Mesenchymal stem cell (in vitro differentiated cells and primary cell): ENCODE measurements at regions not wholly inside any gene's neighbourhood (a gene's known extent, or its start where the extent isn't known, plus 50 kb on each side); places are given as distances from the start of the nearest gene placed in this dataset.

Experiments
- DNase-seq: peaks from one replicate; pipeline ENCODE4 v3.0.0-alpha.2; 2013
- H2AFZ ChIP-seq: one replicate; pipeline ENCODE4 v1.6.1; 2013; ENCODE audit warnings: low read depth, mild to moderate bottlenecking, control low read depth, inconsistent platforms, low read length, moderate library complexity
- H2AK5ac ChIP-seq: 2 replicates; pipeline ENCODE4 v1.6.1; 2013; ENCODE audit warnings: low read length, moderate library complexity, mild to moderate bottlenecking, inconsistent platforms; ENCODE audit not compliant: severe bottlenecking
- H2BK120ac ChIP-seq: one replicate; pipeline ENCODE4 v1.6.1; 2013; ENCODE audit warnings: low read depth, mild to moderate bottlenecking, inconsistent platforms, low read length, moderate library complexity
- H2BK12ac ChIP-seq, 2 experiments: one replicate each; pipeline ENCODE4 v1.6.1; 2013; ENCODE audit warnings: inconsistent platforms in 2 of 2, low read length in 2 of 2, mild to moderate bottlenecking in 2 of 2, moderate library complexity in 2 of 2, control low read depth in 1 of 2
- H2BK15ac ChIP-seq: one replicate; pipeline ENCODE4 v1.6.1; 2013; ENCODE audit warnings: mild to moderate bottlenecking, low read depth, inconsistent platforms; ENCODE audit not compliant: poor library complexity, severe bottlenecking
- H2BK5ac ChIP-seq: 2 replicates; pipeline ENCODE4 v1.6.1; 2013; ENCODE audit warnings: low read depth, mild to moderate bottlenecking, low read length, control low read depth, inconsistent platforms; ENCODE audit not compliant: poor library complexity, severe bottlenecking
- H3K14ac ChIP-seq, 2 experiments: one replicate each; pipeline ENCODE4 v1.6.1; 2013; ENCODE audit warnings: inconsistent platforms in 2 of 2, low read length in 2 of 2, control low read depth in 1 of 2, mild to moderate bottlenecking in 1 of 2, moderate library complexity in 1 of 2
- H3K18ac ChIP-seq, 2 experiments: one replicate each; pipeline ENCODE4 v1.6.1; 2013; ENCODE audit warnings: inconsistent platforms in 2 of 2, low read length in 2 of 2, control low read depth in 1 of 2, low read depth in 1 of 2, mild to moderate bottlenecking in 1 of 2
- H3K23ac ChIP-seq, 2 experiments: one replicate each; pipeline ENCODE4 v1.6.1; 2013; ENCODE audit warnings: inconsistent platforms in 2 of 2, low read length in 2 of 2, mild to moderate bottlenecking in 2 of 2, moderate library complexity in 2 of 2, control low read depth in 1 of 2
- H3K27ac ChIP-seq: 2 replicates; pipeline ENCODE4 v1.5.1; 2013; ENCODE audit warnings: mild to moderate bottlenecking, moderate library complexity, low read length, control low read depth, inconsistent platforms; ENCODE audit not compliant: poor library complexity, severe bottlenecking
- H3K27me3 ChIP-seq, 2 experiments: 2 replicates each; pipeline versions ENCODE4 v1.6.1 to v1.7.0; 2013; ENCODE audit warnings: low read length in 2 of 2, mild to moderate bottlenecking in 2 of 2, moderate library complexity in 2 of 2, control low read depth in 1 of 2, inconsistent platforms in 1 of 2; ENCODE audit not compliant: control insufficient read depth in 1 of 2, insufficient read depth in 1 of 2
- H3K36me3 ChIP-seq, 2 experiments: 2 replicates each; pipeline versions ENCODE4 v1.6.1 to v1.7.0; 2013; ENCODE audit warnings: low read length in 2 of 2, control low read depth in 1 of 2, inconsistent platforms in 1 of 2, low read depth in 1 of 2, mild to moderate bottlenecking in 1 of 2; ENCODE audit not compliant: insufficient read depth in 2 of 2, control insufficient read depth in 1 of 2
- H3K4ac ChIP-seq, 2 experiments: one replicate each; pipeline ENCODE4 v1.6.1; 2013; ENCODE audit warnings: inconsistent platforms in 2 of 2, low read length in 2 of 2, mild to moderate bottlenecking in 2 of 2, moderate library complexity in 2 of 2, control low read depth in 1 of 2, low read depth in 1 of 2
- H3K4me1 ChIP-seq: 2 replicates; pipeline ENCODE4 v1.6.1; 2013; ENCODE audit warnings: low read depth, low read length, control low read depth; ENCODE audit not compliant: control insufficient read depth, insufficient read depth
- H3K4me2 ChIP-seq: 2 replicates; pipeline ENCODE4 v1.6.1; 2013; ENCODE audit warnings: low read length, mild to moderate bottlenecking, inconsistent platforms; ENCODE audit not compliant: poor library complexity, severe bottlenecking
- H3K4me3 ChIP-seq, 2 experiments: 2 replicates each; pipeline versions ENCODE4 v1.5.1 to v1.7.0; 2013; ENCODE audit warnings: low read length in 2 of 2, mild to moderate bottlenecking in 2 of 2, control low read depth in 1 of 2, low read depth in 1 of 2; ENCODE audit not compliant: insufficient read depth in 1 of 2
- H3K79me1 ChIP-seq: replicated peaks from 2 replicates; pipeline ENCODE4 v1.6.1; 2013; ENCODE audit warnings: mild to moderate bottlenecking, control low read depth, low read length, inconsistent platforms; ENCODE audit not compliant: poor library complexity, severe bottlenecking
- H3K9ac ChIP-seq: 2 replicates; pipeline ENCODE4 v1.7.0; 2013; ENCODE audit warnings: mild to moderate bottlenecking, low read length, moderate library complexity
- H3K9me3 ChIP-seq: 2 replicates; pipeline ENCODE4 v1.7.0; 2013; ENCODE audit warnings: mild to moderate bottlenecking, low read length; ENCODE audit not compliant: control insufficient read depth
- H4K8ac ChIP-seq: one replicate; pipeline ENCODE4 v1.6.1; 2013; ENCODE audit warnings: inconsistent platforms, mild to moderate bottlenecking, low read length, moderate library complexity
- H4K91ac ChIP-seq: one replicate; pipeline ENCODE4 v1.6.1; 2013; ENCODE audit warnings: mild to moderate bottlenecking, low read length, inconsistent platforms
- WGBS: methylation state at CpG from one replicate; pipeline ENCODE4 v1.1.7; 2013; ENCODE audit warnings: mixed read lengths; 5-methylcytosine and 5-hydroxymethylcytosine counted together

DNA sequence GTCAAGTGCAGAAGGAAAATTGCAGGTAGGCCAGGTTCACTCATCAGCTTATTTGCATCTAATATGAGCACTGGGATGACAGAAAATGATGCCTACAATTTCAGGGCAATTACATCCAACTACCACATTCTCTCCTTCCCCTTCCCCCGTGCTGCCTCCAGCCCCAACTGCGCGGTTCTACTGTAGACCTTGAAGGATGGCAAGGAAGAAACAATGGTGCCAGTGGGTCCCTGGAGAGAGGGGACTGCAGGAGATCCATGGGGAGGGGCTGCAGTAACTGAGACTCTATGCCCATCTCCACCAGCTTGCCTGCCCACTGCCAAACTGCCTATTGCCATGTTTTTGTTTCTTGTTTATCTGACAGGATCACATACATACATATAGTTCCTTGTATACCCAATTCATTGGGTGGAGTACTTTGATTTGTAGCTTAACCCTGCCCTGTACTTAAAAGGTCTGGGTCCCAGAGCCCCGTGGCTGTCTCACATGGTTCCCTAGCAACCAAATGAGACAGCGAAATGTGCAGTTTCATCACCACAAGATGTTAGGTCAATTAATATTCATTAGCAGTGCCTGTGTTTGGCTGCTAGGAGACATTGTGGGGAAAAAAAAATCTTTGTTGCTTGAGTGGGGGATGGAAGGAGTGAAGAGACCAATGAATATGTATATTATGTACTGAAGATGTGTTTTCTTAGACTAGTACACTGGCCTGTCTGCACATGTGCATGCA, 253.5 kb upstream of the PLET1 start:
- Histone ChIP-seq H3K4ac (no peak overlapping the region), H3K4me2 (no peak overlapping the region), H3K4me3 (no peak overlapping the region), H3K9me3 (no peaks in the 10 kb centered on the region), H2AFZ (no peak overlapping the region), H3K9ac (no peak overlapping the region), H3K18ac (no peak overlapping the region), H4K91ac (no peak overlapping the region), H2AK5ac (no peak overlapping the region), H3K23ac (no peak overlapping the region), H2BK120ac (no peak overlapping the region), H3K79me1 (no peaks in the 10 kb centered on the region), H2BK12ac (no peak overlapping the region), H3K27me3 (peaks cover 0 to 15% of the 10 kb centered on the region in 2 experiments), H3K36me3 (no peaks in the 10 kb centered on the region), H3K27ac (no peak overlapping the region), H3K14ac (no peak overlapping the region), H3K4me1 (no peaks in the 10 kb centered on the region), H4K8ac (no peak overlapping the region), H2BK5ac (no peak overlapping the region), H2BK15ac (no peak overlapping the region)
- WGBS: 75% methylated on average over 5 of the region's 5 CpGs
- peak; percentile 47 for DNase-seq

DNA sequence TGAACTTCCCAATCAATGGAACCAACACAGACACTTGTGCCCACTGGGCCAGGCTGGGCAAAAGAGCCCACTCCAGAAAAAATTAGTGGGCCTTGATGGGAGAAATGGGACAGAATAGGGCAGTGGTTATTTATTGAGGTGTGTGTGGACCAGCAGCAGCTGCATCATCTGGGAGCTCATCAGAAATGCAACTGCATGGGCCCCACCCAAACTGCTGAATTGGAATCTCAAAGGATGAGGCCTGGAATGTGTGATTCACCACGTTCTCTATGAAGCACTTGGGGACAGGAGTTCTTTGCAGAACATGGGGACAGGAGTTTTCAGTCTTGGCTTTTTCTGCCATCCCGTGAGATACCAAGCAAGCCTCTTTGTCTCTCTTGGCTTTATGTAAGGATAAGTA, 255.6 kb upstream of the PLET1 start:
- H2BK5ac ChIP-seq: no peak overlapping the region
- H2BK15ac ChIP-seq: no peak overlapping the region
- H2AK5ac ChIP-seq: no peak overlapping the region
- H3K9me3 ChIP-seq: no peaks in the 10 kb centered on the region
- H3K4ac ChIP-seq: no peak overlapping the region
- no peak overlapping the region for H3K9ac ChIP-seq
- DNase-seq: no peak
- H2BK12ac ChIP-seq: no peak overlapping the region
- H4K91ac ChIP-seq: no peak overlapping the region
- H3K27ac ChIP-seq: no peak overlapping the region
- no peaks in the 10 kb centered on the region for H3K79me1 ChIP-seq
- H3K14ac ChIP-seq: no peak overlapping the region
- H3K23ac ChIP-seq: no peak overlapping the region
- H3K36me3 ChIP-seq: no peaks in the 10 kb centered on the region
- no peak overlapping the region for H4K8ac ChIP-seq
- H3K4me2 ChIP-seq: no peak overlapping the region
- H2AFZ ChIP-seq: no peak overlapping the region
- WGBS: 6% methylated on average over 1 of the region's 2 CpGs
- no peak overlapping the region for H3K18ac ChIP-seq
- H3K27me3 ChIP-seq: peaks cover 0 to 10% of the 10 kb centered on the region in 2 experiments
- H2BK120ac ChIP-seq: no peak overlapping the region
- no peak overlapping the region for H3K4me3 ChIP-seq
- H3K4me1 ChIP-seq: no peaks in the 10 kb centered on the region

DNA sequence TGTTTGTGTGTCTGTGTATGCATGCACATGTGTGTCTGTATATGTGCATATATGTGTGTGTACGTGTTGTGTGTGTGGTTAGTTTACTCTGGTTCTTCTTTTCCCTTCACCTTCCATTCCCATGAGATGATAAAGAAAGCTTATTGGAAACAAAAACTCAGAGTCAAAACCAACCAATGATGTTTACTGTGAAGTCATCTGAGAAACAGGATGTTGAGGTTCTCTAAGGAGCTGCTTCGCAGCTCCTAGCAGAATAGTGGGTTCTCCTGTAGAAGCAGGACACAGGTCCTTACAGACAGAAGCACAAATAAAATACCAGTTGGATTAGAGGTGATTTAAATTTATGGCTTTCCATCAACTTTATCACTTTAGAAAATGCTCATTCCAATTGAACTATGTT, 256.1 kb upstream of the PLET1 start:
- no peak overlapping the region for H3K18ac ChIP-seq
- no peak for DNase-seq
- H3K4ac ChIP-seq: no peak overlapping the region
- no peaks in the 10 kb centered on the region for H3K79me1 ChIP-seq
- H4K91ac ChIP-seq: no peak overlapping the region
- no peak overlapping the region for H3K14ac ChIP-seq
- no peak overlapping the region for H2BK120ac ChIP-seq
- H3K36me3 ChIP-seq: no peaks in the 10 kb centered on the region
- H3K4me1 ChIP-seq: no peaks in the 10 kb centered on the region
- 60% methylated on average over 1 of the region's 2 CpGs for WGBS
- no peak overlapping the region for H2AK5ac ChIP-seq
- no peak overlapping the region for H3K23ac ChIP-seq
- H4K8ac ChIP-seq: no peak overlapping the region
- no peak overlapping the region for H2AFZ ChIP-seq
- H3K4me3 ChIP-seq: no peak overlapping the region
- no peaks in the 10 kb centered on the region for H3K9me3 ChIP-seq
- H3K27ac ChIP-seq: no peak overlapping the region
- no peak overlapping the region for H2BK15ac ChIP-seq
- H3K27me3 ChIP-seq: peaks cover 0 to 7% of the 10 kb centered on the region in 2 experiments
- H3K4me2 ChIP-seq: no peak overlapping the region
- no peak overlapping the region for H3K9ac ChIP-seq
- no peak overlapping the region for H2BK12ac ChIP-seq
- H2BK5ac ChIP-seq: no peak overlapping the region

DNA sequence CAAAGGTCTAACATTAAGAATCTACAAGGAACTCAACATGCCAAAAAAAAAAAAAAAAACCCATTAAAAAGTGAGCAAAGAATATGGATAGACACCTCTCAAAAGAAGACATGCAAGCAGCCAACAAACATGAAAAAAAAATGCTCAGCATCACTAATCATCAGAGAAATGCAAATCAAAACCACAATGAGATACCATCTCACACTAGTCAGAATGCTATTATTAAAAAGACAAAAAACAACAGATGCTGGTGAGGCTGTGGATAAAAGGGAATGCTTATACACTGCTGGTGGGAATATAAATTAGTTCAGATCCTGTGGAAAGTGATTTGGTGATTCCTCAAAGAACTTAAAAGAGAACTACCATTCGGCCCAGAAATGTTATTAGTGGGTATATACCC, 257.7 kb upstream of the PLET1 start:
- no peak overlapping the region for H2AFZ ChIP-seq
- no peak overlapping the region for H4K91ac ChIP-seq
- H3K14ac ChIP-seq: no peak overlapping the region
- DNase-seq: no peak
- H3K4me2 ChIP-seq: no peak overlapping the region
- H3K4ac ChIP-seq: no peak overlapping the region
- H2AK5ac ChIP-seq: no peak overlapping the region
- H2BK5ac ChIP-seq: no peak overlapping the region
- H3K36me3 ChIP-seq: no peaks in the 10 kb centered on the region
- H3K4me3 ChIP-seq: no peak overlapping the region
- no CpG with 5 or more reads among the region's 1 CpG for WGBS
- no peak overlapping the region for H3K9ac ChIP-seq
- H2BK15ac ChIP-seq: no peak overlapping the region
- H3K27me3 ChIP-seq: peaks cover 1 to 5% of the 10 kb centered on the region in 2 experiments
- H3K9me3 ChIP-seq: no peaks in the 10 kb centered on the region
- no peak overlapping the region for H3K23ac ChIP-seq
- H3K4me1 ChIP-seq: no peaks in the 10 kb centered on the region
- H2BK120ac ChIP-seq: no peak overlapping the region
- no peak overlapping the region for H3K18ac ChIP-seq
- H3K27ac ChIP-seq: no peak overlapping the region
- H2BK12ac ChIP-seq: no peak overlapping the region
- no peak overlapping the region for H4K8ac ChIP-seq
- no peaks in the 10 kb centered on the region for H3K79me1 ChIP-seq
